A549 (cell line): ENCODE measurements at regions not wholly inside any gene's neighbourhood (a gene's known extent, or its start where the extent isn't known, plus 50 kb on each side); places are given as distances from the start of the nearest gene placed in this dataset.

Experiments
- ATAC-seq, 2 experiments: fragments of 200-7000 bp in 1 of 2; fragments of >200 bp in 1 of 2; cut with Nextera tagmentation in 1 of 2; cut with Tn5 transposase in 1 of 2; 3 replicates each; pipeline versions ENCODE4 v1.8.0 to v1.9.1; 2018 to 2020; ENCODE audit warnings: mild to moderate bottlenecking in 1 of 2, moderate library complexity in 1 of 2
- CTCF ChIA-PET: fragments of 300-600 bp; sonication (Branson Sonifier 250); formaldehyde crosslinking; extraction: SDS; loops from one replicate; lab custom pipeline; 2021; ENCODE audit warnings: antibody characterized with exemption, inconsistent platforms; lab: Yijun Ruan, JAX
- POLR2A ChIA-PET: fragments of 350-600 bp; formaldehyde crosslinking; extraction: SDS; loops from one replicate; lab custom pipeline; 2021; ENCODE audit warnings: antibody characterized with exemption, inconsistent platforms; lab: Yijun Ruan, JAX
- DNase-seq, 2 experiments: peaks; one replicate each; pipeline versions ENCODE4 v3.0.0 to v3.0.0-alpha.2; 2011 to 2016; ENCODE audit warnings: low read depth in 1 of 2, low spot score in 1 of 2
- FAIRE-seq: peaks from 2 replicates; lab custom pipeline; 2011; peaks lifted over from hg19 to GRCh38; lab: Jason Lieb, UNC
- H3K27ac ChIP-seq, 2 experiments: fragments of >200 bp; sonication (Bioruptor Twin); formaldehyde crosslinking; 3 replicates each; pipeline ENCODE4 v1.5.1; 2016 to 2017
- H3K4me1 ChIP-seq: fragments of >200 bp; sonication (Bioruptor Twin); formaldehyde crosslinking; 3 replicates; pipeline ENCODE4 v1.6.1; 2016
- H3K4me2 ChIP-seq: fragments of >200 bp; sonication (Bioruptor Twin); formaldehyde crosslinking; 3 replicates; pipeline ENCODE4 v1.6.1; 2016
- H3K4me3 ChIP-seq: fragments of >200 bp; sonication (Bioruptor Twin); formaldehyde crosslinking; 3 replicates; pipeline ENCODE4 v1.5.1; 2016
- H3K9me3 ChIP-seq: fragments of >200 bp; sonication (Bioruptor Twin); formaldehyde crosslinking; 3 replicates; pipeline ENCODE4 v1.6.1; 2016
- EHF ChIP-seq: fragments of 250-450 bp; sonication (Bioruptor Pico); IDR thresholded peaks from 2 replicates; pipeline ENCODE4 v1.5.0; 2020; ENCODE audit warnings: mild to moderate bottlenecking
- ELK1 ChIP-seq: fragments of 150-350 bp; IDR thresholded peaks from 2 replicates; pipeline ENCODE4 v1.6.1; 2014; ENCODE audit warnings: low read depth, mild to moderate bottlenecking, low read length
- EP300 ChIP-seq, 2 experiments: fragments of >200 bp; sonication (Bioruptor Twin); formaldehyde crosslinking; IDR thresholded peaks; 2 replicates in 1 of 2; 3 replicates in 1 of 2; pipeline ENCODE4 v1.6.1; 2016 to 2017
- FOSB ChIP-seq: fragments of 250-450 bp; sonication (Bioruptor Pico); IDR thresholded peaks from 2 replicates; pipeline ENCODE4 v1.5.0; 2020; ENCODE audit warnings: mild to moderate bottlenecking, moderate library complexity
- HDAC2 ChIP-seq: fragments of 200-600 bp; sonication (generic); IDR thresholded peaks from 2 replicates; pipeline ENCODE4 v1.6.1; 2016
- HES2 ChIP-seq: fragments of >200 bp; sonication (Bioruptor Twin); formaldehyde crosslinking; IDR thresholded peaks from 2 replicates; pipeline ENCODE4 v1.6.1; 2016
- JUN ChIP-seq, 2 experiments: fragments of >200 bp; sonication (Bioruptor Twin); formaldehyde crosslinking; IDR thresholded peaks; 2 replicates in 1 of 2; 3 replicates in 1 of 2; pipeline ENCODE4 v1.6.1; 2016 to 2017
- JUNB ChIP-seq: fragments of >200 bp; sonication (Bioruptor Twin); formaldehyde crosslinking; IDR thresholded peaks from 2 replicates; pipeline ENCODE4 v1.6.1; 2016
- MAX ChIP-seq: IDR thresholded peaks from 2 replicates; pipeline ENCODE4 v1.6.1; 2012
- MAZ ChIP-seq: fragments of 150-350 bp; IDR thresholded peaks from 2 replicates; pipeline ENCODE4 v1.6.1; 2014; ENCODE audit warnings: antibody characterized with exemption, low read depth, low read length, borderline replicate concordance
- NFE2L2 ChIP-seq: fragments of 150-350 bp; conservative IDR thresholded peaks from 2 replicates; pipeline ENCODE4 v1.6.1; 2014; ENCODE audit warnings: low read length
- NR3C1 ChIP-seq: fragments of >200 bp; sonication (Bioruptor Twin); formaldehyde crosslinking; IDR thresholded peaks from 3 replicates; pipeline ENCODE4 v1.6.1; 2017
- PBX3 ChIP-seq: IDR thresholded peaks from 2 replicates; pipeline ENCODE4 v1.6.1; 2012
- PHF8 ChIP-seq: fragments of 200-600 bp; sonication (generic); IDR thresholded peaks from 2 replicates; pipeline ENCODE4 v1.6.1; 2016; ENCODE audit warnings: low read depth, mild to moderate bottlenecking, antibody characterized with exemption, moderate library complexity, borderline replicate concordance
- RCOR1 ChIP-seq: fragments of 150-350 bp; IDR thresholded peaks from 2 replicates; pipeline ENCODE4 v1.6.1; 2014; ENCODE audit warnings: antibody characterized with exemption, low read length, low read depth
- SREBF2 ChIP-seq: fragments of 450-650 bp; IDR thresholded peaks from 2 replicates; pipeline ENCODE4 v1.6.1; 2014; ENCODE audit warnings: mild to moderate bottlenecking, moderate library complexity
- TP53 ChIP-seq: fragments of 250-450 bp; sonication (Bioruptor Pico); IDR thresholded peaks from 2 replicates; pipeline ENCODE4 v1.5.0; 2021; ENCODE audit warnings: mild to moderate bottlenecking, moderate library complexity
- ZFP36 ChIP-seq: fragments of 450-650 bp; IDR thresholded peaks from 2 replicates; pipeline ENCODE4 v1.6.1; 2014; ENCODE audit warnings: borderline replicate concordance; ENCODE audit not compliant: partially characterized antibody
- WGBS: methylation state at CpG from one replicate; pipeline ENCODE4 v1.1.6; 2017; ENCODE audit errors: missing lambda C conversion rate; 5-methylcytosine and 5-hydroxymethylcytosine counted together
- TF ChIP-seq, protein P1 (sequence below): fragments of >200 bp; sonication (Bioruptor Twin); formaldehyde crosslinking; IDR thresholded peaks from 3 replicates; pipeline ENCODE4 v1.5.1; 2016
- TF ChIP-seq, protein P2 (sequence below): fragments of 200-600 bp; sonication (generic); IDR thresholded peaks from 2 replicates; pipeline ENCODE4 v1.6.1; 2016; ENCODE audit warnings: antibody characterized with exemption, mild to moderate bottlenecking, moderate library complexity

GRCh38 chr13:22836475-22836874 is 344.3 kb upstream of the SGCG start:
- Histone ChIP-seq H3K27ac (no peak overlapping the region), H3K4me3 (no peak overlapping the region), H3K4me1 (no peaks in the 10 kb centered on the region), H3K4me2 (no peak overlapping the region), H3K9me3 (no peaks in the 10 kb centered on the region)
- CTCF ChIA-PET = no interaction called here
- FAIRE-seq (no peak), DNase-seq (no peak), ATAC-seq (no peak)
- WGBS = 61% methylated on average over 2 of the region's 2 CpGs
- POLR2A ChIA-PET = no interaction called here
- no peak for TF ChIP-seq SREBF2
- TF ChIP-seq FOSB (CRISPR knock-in tag) = no peak
- TF ChIP-seq PBX3 = no peak
- TF ChIP-seq TP53 (CRISPR knock-in tag) = no peak
- TF ChIP-seq ELK1 = no peak
- TF ChIP-seq RCOR1 = no peak
- no peak for TF ChIP-seq JUNB
- no peak for TF ChIP-seq JUN (IDR thresholded peaks at IDR 0.05)
- no peak for TF ChIP-seq HDAC2

DNA sequence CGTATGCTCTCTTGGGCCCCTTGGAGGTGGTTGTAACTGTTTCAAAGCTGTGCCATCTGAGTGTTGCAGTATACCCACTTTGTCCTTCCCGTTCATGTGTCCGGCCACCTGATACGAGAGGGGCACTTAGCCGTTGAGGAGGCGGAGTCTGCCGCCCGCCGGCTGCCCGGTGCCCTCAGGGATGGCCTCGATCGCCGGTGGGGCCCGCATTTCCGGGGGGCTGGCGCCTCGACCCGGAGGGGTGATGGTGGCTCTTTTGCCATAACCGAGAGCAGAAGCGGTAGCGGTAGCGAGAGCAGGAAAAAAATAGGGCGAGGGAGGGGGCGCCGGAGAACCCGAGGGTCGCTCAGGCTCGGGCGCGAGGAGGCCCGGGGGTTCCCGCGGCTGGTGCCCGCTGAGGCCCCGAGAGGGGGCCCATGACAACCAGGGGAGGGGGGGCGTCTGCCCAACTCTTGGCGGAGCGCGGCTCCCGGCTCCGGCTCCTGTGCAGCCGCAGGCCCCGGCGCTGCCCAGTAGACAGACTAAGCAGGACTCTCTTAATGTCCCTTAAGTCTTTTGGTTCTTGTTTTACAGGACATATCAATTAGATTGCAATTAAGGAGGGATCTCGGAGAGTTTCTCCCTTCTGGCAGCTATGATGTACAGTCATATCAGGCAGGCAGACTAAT is 342.7 kb upstream of the SGCG start:
- ChIA-PET POLR2A (no interaction called here), CTCF (no interaction called here)
- H3K27ac ChIP-seq = no peak overlapping the region
- WGBS = 50% methylated on average over 24 of the region's 45 CpGs
- no peaks in the 10 kb centered on the region for H3K9me3 ChIP-seq
- no peaks in the 10 kb centered on the region for H3K4me1 ChIP-seq
- H3K4me3 ChIP-seq = no peak overlapping the region
- TF ChIP-seq MAX = no peak
- TF ChIP-seq ZFP36 = no peak
- TF ChIP-seq EP300 (IDR thresholded peaks at IDR 0.05) = no peak
- TF ChIP-seq HES2 = no peak
- TF ChIP-seq EHF (CRISPR knock-in tag) = no peak
- no peak for TF ChIP-seq ELK1
- no peak for TF ChIP-seq PHF8
- TF ChIP-seq MAZ = no peak
- TF ChIP-seq, protein P1, sequence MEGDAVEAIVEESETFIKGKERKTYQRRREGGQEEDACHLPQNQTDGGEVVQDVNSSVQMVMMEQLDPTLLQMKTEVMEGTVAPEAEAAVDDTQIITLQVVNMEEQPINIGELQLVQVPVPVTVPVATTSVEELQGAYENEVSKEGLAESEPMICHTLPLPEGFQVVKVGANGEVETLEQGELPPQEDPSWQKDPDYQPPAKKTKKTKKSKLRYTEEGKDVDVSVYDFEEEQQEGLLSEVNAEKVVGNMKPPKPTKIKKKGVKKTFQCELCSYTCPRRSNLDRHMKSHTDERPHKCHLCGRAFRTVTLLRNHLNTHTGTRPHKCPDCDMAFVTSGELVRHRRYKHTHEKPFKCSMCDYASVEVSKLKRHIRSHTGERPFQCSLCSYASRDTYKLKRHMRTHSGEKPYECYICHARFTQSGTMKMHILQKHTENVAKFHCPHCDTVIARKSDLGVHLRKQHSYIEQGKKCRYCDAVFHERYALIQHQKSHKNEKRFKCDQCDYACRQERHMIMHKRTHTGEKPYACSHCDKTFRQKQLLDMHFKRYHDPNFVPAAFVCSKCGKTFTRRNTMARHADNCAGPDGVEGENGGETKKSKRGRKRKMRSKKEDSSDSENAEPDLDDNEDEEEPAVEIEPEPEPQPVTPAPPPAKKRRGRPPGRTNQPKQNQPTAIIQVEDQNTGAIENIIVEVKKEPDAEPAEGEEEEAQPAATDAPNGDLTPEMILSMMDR = no peak
- no peak for TF ChIP-seq HDAC2
- TF ChIP-seq, protein P2, sequence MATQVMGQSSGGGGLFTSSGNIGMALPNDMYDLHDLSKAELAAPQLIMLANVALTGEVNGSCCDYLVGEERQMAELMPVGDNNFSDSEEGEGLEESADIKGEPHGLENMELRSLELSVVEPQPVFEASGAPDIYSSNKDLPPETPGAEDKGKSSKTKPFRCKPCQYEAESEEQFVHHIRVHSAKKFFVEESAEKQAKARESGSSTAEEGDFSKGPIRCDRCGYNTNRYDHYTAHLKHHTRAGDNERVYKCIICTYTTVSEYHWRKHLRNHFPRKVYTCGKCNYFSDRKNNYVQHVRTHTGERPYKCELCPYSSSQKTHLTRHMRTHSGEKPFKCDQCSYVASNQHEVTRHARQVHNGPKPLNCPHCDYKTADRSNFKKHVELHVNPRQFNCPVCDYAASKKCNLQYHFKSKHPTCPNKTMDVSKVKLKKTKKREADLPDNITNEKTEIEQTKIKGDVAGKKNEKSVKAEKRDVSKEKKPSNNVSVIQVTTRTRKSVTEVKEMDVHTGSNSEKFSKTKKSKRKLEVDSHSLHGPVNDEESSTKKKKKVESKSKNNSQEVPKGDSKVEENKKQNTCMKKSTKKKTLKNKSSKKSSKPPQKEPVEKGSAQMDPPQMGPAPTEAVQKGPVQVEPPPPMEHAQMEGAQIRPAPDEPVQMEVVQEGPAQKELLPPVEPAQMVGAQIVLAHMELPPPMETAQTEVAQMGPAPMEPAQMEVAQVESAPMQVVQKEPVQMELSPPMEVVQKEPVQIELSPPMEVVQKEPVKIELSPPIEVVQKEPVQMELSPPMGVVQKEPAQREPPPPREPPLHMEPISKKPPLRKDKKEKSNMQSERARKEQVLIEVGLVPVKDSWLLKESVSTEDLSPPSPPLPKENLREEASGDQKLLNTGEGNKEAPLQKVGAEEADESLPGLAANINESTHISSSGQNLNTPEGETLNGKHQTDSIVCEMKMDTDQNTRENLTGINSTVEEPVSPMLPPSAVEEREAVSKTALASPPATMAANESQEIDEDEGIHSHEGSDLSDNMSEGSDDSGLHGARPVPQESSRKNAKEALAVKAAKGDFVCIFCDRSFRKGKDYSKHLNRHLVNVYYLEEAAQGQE = no peak
- no peak for TF ChIP-seq NR3C1
- TF ChIP-seq NFE2L2 = no peak
- TF ChIP-seq, all 56 proteins: peak for 0
- no peak for DNase-seq
- no peak for ATAC-seq
- no peak for FAIRE-seq
- H3K4me2 ChIP-seq = no peak overlapping the region
